GM19239 (cell line): ENCODE measurements at regions not wholly inside any gene's neighbourhood (a gene's known extent, or its start where the extent isn't known, plus 50 kb on each side); places are given as distances from the start of the nearest gene placed in this dataset.

Source experiments
- DNase-seq: peaks from one replicate; pipeline ENCODE4 v3.0.0; 2011; ENCODE audit warnings: low spot score; ENCODE audit not compliant: insufficient read length
- FAIRE-seq: peaks from 2 replicates; lab custom pipeline; 2011; peaks lifted over from hg19 to GRCh38; lab: Jason Lieb, UNC

- DNase-seq, result no peak
- no peak for FAIRE-seq
These were observed 111.8 kb upstream of the PLPP4 start for GRCh38 chr10:120345186-120345585.

- no peak for DNase-seq
- no peak for FAIRE-seq
These were observed 109.4 kb upstream of the PLPP4 start for GRCh38 chr10:120347644-120348043.

GRCh38 chr10:120349069-120349468 is 108.0 kb upstream of the PLPP4 start:
- DNase-seq (no peak), FAIRE-seq (no peak)

- DNase-seq (no peak), FAIRE-seq (no peak)
These were observed 101.6 kb upstream of the PLPP4 start for GRCh38 chr10:120355425-120355824.

GRCh38 chr10:120360571-120360970 is 96.5 kb upstream of the PLPP4 start:
- FAIRE-seq (no peak), DNase-seq (no peak)

GRCh38 chr10:120365872-120366271 is 91.2 kb upstream of the PLPP4 start:
- FAIRE-seq (no peak), DNase-seq (no peak)

GRCh38 chr10:120367341-120367740 is 89.7 kb upstream of the PLPP4 start:
- no peak for DNase-seq
- no peak for FAIRE-seq

GRCh38 chr10:120368338-120368737 is 88.7 kb upstream of the PLPP4 start:
- no peak for DNase-seq
- FAIRE-seq, result no peak

GRCh38 chr10:120368927-120369326 is 88.1 kb upstream of the PLPP4 start:
- no peak for DNase-seq
- no peak for FAIRE-seq

GRCh38 chr10:120369856-120370276 is 87.2 kb upstream of the PLPP4 start:
- FAIRE-seq (no peak), DNase-seq (no peak)

- no peak for FAIRE-seq
These were observed 85.2 kb upstream of the PLPP4 start for GRCh38 chr10:120371856-120372255.

GRCh38 chr10:120372917-120373316 is 84.1 kb upstream of the PLPP4 start:
- no peak for FAIRE-seq
- no peak for DNase-seq

More at GRCh38 chr10:120371856-120372255, 85.2 kb upstream of the PLPP4 start:
- DNase-seq, result no peak

GRCh38 chr10:120375666-120376065 is 81.4 kb upstream of the PLPP4 start:
- FAIRE-seq (no peak), DNase-seq (no peak)

GRCh38 chr10:120381931-120382330 is 75.1 kb upstream of the PLPP4 start:
- DNase-seq (no peak), FAIRE-seq (no peak)

GRCh38 chr10:120382360-120382759 is 74.7 kb upstream of the PLPP4 start:
- FAIRE-seq, result no peak
- no peak for DNase-seq

- FAIRE-seq (no peak), DNase-seq (no peak)
These were observed 71.0 kb upstream of the PLPP4 start for GRCh38 chr10:120385992-120386391.

GRCh38 chr10:120386896-120387295 is 70.1 kb upstream of the PLPP4 start:
- no peak for FAIRE-seq
- DNase-seq, result no peak

GRCh38 chr10:120387326-120387725 is 69.7 kb upstream of the PLPP4 start:
- DNase-seq (no peak), FAIRE-seq (no peak)

GRCh38 chr10:120392245-120392644 is 64.8 kb upstream of the PLPP4 start:
- DNase-seq (no peak), FAIRE-seq (no peak)

GRCh38 chr10:120392671-120393079 is 64.4 kb upstream of the PLPP4 start:
- no peak for FAIRE-seq
- DNase-seq, result no peak

GRCh38 chr10:120394446-120394845 is 62.6 kb upstream of the PLPP4 start:
- FAIRE-seq, result no peak
- no peak for DNase-seq

GRCh38 chr10:120396228-120396627 is 60.8 kb upstream of the PLPP4 start:
- DNase-seq, result no peak
- no peak for FAIRE-seq

- FAIRE-seq, result no peak
- no peak for DNase-seq
These were observed 58.8 kb upstream of the PLPP4 start for GRCh38 chr10:120398180-120398579.
